OCI-LY7 (cell line): ENCODE measurements at regions not wholly inside any gene's neighbourhood (a gene's known extent, or its start where the extent isn't known, plus 50 kb on each side); places are given as distances from the start of the nearest gene placed in this dataset.

Source experiments
- BruUV-seq: library from RNA; stranded (reverse); fragments of 400-500 nt; replicated peaks from 2 replicates; lab custom pipeline; 2021; lab: Mats Ljungman, UMichigan
- CTCF ChIA-PET: fragments of 300-600 bp; sonication (Branson Sonifier 250); formaldehyde crosslinking; loops from one replicate; lab custom pipeline; 2022; ENCODE audit warnings: antibody characterized with exemption; ENCODE audit not compliant: unreplicated experiment; lab: Charles Lee
- POLR2A ChIA-PET: fragments of 300-600 bp; sonication (Branson Sonifier 250); formaldehyde crosslinking; loops from one replicate; lab custom pipeline; 2022; ENCODE audit warnings: antibody characterized with exemption; lab: Charles Lee
- DNase-seq: peaks from one replicate; pipeline ENCODE4 v3.0.0-alpha.2; 2015; ENCODE audit warnings: low spot score
- H2AFZ ChIP-seq: fragments of 200-600 bp; sonication (generic), shearing (Covaris generic); 2 replicates; pipeline ENCODE4 v1.6.1; 2014; ENCODE audit warnings: mild to moderate bottlenecking, antibody characterized with exemption, low read length, moderate library complexity
- H3K27ac ChIP-seq: fragments of 200-600 bp; sonication (generic); 2 replicates; pipeline ENCODE4 v1.5.1; 2014; ENCODE audit warnings: mixed run types, low read depth, mild to moderate bottlenecking, moderate library complexity, low read length, inconsistent platforms; ENCODE audit not compliant: poor library complexity, severe bottlenecking
- H3K36me3 ChIP-seq: fragments of 200-600 bp; sonication (generic); 2 replicates; pipeline ENCODE4 v1.6.1; 2014; ENCODE audit warnings: mild to moderate bottlenecking, antibody characterized with exemption, low read length, moderate library complexity, mixed read lengths; ENCODE audit not compliant: insufficient read depth
- H3K4me1 ChIP-seq: fragments of 200-600 bp; sonication (generic); 2 replicates; pipeline ENCODE4 v1.5.1; 2014; ENCODE audit warnings: mild to moderate bottlenecking, low read length; ENCODE audit not compliant: insufficient read depth, poor library complexity, severe bottlenecking
- H3K4me2 ChIP-seq: fragments of 200-600 bp; sonication (generic); 2 replicates; pipeline ENCODE4 v1.6.1; 2014; ENCODE audit warnings: mild to moderate bottlenecking, low read length
- H3K4me3 ChIP-seq: fragments of 200-600 bp; sonication (generic); 2 replicates; pipeline ENCODE4 v1.5.1; 2014; ENCODE audit warnings: mild to moderate bottlenecking, low read depth, low read length; ENCODE audit not compliant: poor library complexity, severe bottlenecking
- H3K79me2 ChIP-seq: fragments of 200-600 bp; sonication (generic); 2 replicates; pipeline ENCODE4 v1.6.1; 2016; ENCODE audit warnings: low read depth, mild to moderate bottlenecking, low read length, moderate library complexity, mixed read lengths; ENCODE audit not compliant: insufficient read depth
- H3K9me2 ChIP-seq: fragments of 200-600 bp; sonication (generic); 2 replicates; pipeline ENCODE4 v1.6.1; 2016; ENCODE audit warnings: mild to moderate bottlenecking, low read length, mixed read lengths; ENCODE audit not compliant: insufficient read depth
- H3K9me3 ChIP-seq: fragments of 200-600 bp; sonication (generic); 2 replicates; pipeline ENCODE4 v1.6.1; 2014; ENCODE audit warnings: mild to moderate bottlenecking, mixed run types, low read length, mixed read lengths
- H4K20me1 ChIP-seq: fragments of 200-600 bp; sonication (generic); 2 replicates; pipeline ENCODE4 v1.6.1; 2014; ENCODE audit warnings: mild to moderate bottlenecking, antibody characterized with exemption, low read length, moderate library complexity, mixed read lengths; ENCODE audit not compliant: insufficient read depth
- EZH2phosphoT487 ChIP-seq: fragments of 200-600 bp; sonication (generic); IDR thresholded peaks from 2 replicates; pipeline ENCODE4 v1.6.1; 2018; ENCODE audit warnings: low read depth, borderline replicate concordance, mild to moderate bottlenecking, mixed run types, antibody characterized with exemption, low read length, moderate library complexity, mixed read lengths
- intact Hi-C: fragments of 100-400 bp; cut with micrococcal nuclease; formaldehyde crosslinking; loops from one replicate; pipeline ENCODE4 v1.10.0; 2022; ENCODE audit not compliant: unreplicated experiment
- TF ChIP-seq, protein P1 (sequence below): fragments of 200-600 bp; sonication (generic); conservative IDR thresholded peaks from 2 replicates; pipeline ENCODE4 v1.5.1; 2014; ENCODE audit warnings: mild to moderate bottlenecking, antibody characterized with exemption, low read length, moderate library complexity, mixed read lengths

DNA sequence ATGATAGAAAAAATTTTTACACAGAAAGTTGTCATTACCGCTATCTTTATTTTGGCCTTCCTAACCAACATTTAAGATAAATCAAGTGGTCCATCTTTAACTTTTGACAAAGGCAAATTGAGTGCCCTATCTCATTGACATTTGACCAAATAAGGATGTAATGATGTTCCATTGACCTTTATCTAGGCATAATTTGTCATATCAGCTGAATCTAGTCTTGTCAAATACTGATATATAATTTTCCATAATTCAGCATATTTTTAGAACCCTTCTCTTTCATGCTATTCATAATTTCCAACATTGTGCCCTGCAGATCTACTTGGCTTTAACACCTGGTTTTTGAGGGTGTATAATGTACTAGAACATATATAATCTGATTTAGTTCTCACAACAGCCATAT is 63.8 kb downstream of the XCL1 start:
- Histone ChIP-seq H3K9me2 (no peaks in the 10 kb centered on the region), H3K79me2 (no peaks in the 10 kb centered on the region), H3K4me3 (no peak overlapping the region), H3K4me2 (no peak overlapping the region), H3K4me1 (no peaks in the 10 kb centered on the region), H3K36me3 (no peaks in the 10 kb centered on the region), H3K27ac (no peak overlapping the region), H2AFZ (no peak overlapping the region), H3K9me3 (no peaks in the 10 kb centered on the region), H4K20me1 (no peaks in the 10 kb centered on the region)
- BruUV-seq, result no TSS peak
- ChIA-PET CTCF (no interaction called here), POLR2A (no interaction called here)
- no peak for DNase-seq
- no peak for TF ChIP-seq EZH2phosphoT487
- TF ChIP-seq, protein P1, sequence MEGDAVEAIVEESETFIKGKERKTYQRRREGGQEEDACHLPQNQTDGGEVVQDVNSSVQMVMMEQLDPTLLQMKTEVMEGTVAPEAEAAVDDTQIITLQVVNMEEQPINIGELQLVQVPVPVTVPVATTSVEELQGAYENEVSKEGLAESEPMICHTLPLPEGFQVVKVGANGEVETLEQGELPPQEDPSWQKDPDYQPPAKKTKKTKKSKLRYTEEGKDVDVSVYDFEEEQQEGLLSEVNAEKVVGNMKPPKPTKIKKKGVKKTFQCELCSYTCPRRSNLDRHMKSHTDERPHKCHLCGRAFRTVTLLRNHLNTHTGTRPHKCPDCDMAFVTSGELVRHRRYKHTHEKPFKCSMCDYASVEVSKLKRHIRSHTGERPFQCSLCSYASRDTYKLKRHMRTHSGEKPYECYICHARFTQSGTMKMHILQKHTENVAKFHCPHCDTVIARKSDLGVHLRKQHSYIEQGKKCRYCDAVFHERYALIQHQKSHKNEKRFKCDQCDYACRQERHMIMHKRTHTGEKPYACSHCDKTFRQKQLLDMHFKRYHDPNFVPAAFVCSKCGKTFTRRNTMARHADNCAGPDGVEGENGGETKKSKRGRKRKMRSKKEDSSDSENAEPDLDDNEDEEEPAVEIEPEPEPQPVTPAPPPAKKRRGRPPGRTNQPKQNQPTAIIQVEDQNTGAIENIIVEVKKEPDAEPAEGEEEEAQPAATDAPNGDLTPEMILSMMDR, result no peak
- intact Hi-C loops, result no loop called here

DNA sequence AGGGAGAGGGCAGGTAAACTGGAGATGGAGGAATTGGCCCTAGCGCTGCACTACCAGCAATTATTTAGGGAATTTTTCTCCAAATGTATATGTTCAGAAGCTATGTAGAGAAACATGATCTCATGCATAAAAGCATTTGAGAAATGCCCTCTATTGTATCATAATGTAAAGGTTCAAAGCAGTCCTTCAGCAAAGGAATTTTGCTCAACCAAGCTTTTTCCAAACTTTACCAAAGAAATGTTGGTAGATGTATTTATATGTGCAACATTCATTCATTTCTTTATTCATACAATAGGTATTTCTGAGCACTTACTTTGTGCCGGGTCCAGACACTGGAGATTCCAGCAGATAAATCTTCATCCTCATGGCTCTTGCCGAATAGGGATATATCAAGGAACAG is 64.4 kb downstream of the XCL1 start:
- no peaks in the 10 kb centered on the region for H3K4me1 ChIP-seq
- no peaks in the 10 kb centered on the region for H3K9me2 ChIP-seq
- TF ChIP-seq EZH2phosphoT487, result no peak
- TF ChIP-seq, protein P1, result no peak
- no peaks in the 10 kb centered on the region for H3K79me2 ChIP-seq
- no peak for DNase-seq
- no peak overlapping the region for H3K4me3 ChIP-seq
- no peaks in the 10 kb centered on the region for H3K9me3 ChIP-seq
- intact Hi-C loops, result no loop called here
- H3K36me3 ChIP-seq, result no peaks in the 10 kb centered on the region
- H3K4me2 ChIP-seq, result no peak overlapping the region
- H3K27ac ChIP-seq, result no peak overlapping the region
- BruUV-seq, result no TSS peak
- no peak overlapping the region for H2AFZ ChIP-seq
- POLR2A ChIA-PET, result no interaction called here
- H4K20me1 ChIP-seq, result no peaks in the 10 kb centered on the region
- CTCF ChIA-PET, result no interaction called here

DNA sequence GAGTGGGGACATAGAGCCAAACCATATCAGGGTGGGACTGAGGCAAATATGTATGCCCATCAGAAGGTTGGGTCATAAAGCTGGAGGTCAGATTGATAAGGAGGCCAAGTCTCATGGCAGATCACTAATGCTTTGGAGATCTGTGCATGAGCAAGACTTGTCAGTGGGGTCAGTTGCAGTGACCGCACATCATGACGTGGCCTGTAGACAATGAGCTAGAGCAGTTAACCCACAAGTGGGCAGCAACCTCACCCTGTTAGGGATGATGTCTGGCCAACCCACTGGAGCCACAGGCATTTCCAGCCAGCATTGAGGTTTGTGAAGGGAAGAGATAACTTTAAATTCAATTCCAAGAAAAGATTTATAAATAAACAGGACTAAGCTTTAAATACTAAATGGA is 66.7 kb downstream of the XCL1 start:
- H3K4me1 ChIP-seq, result no peaks in the 10 kb centered on the region
- no peaks in the 10 kb centered on the region for H3K9me2 ChIP-seq
- no peak overlapping the region for H3K4me3 ChIP-seq
- no peak for DNase-seq
- H3K36me3 ChIP-seq, result no peaks in the 10 kb centered on the region
- TF ChIP-seq EZH2phosphoT487, result no peak
- TF ChIP-seq, protein P1, result no peak
- BruUV-seq, result no TSS peak
- intact Hi-C loops, result no loop called here
- H3K79me2 ChIP-seq, result no peaks in the 10 kb centered on the region
- H3K4me2 ChIP-seq, result no peak overlapping the region
- no peaks in the 10 kb centered on the region for H3K9me3 ChIP-seq
- no peaks in the 10 kb centered on the region for H4K20me1 ChIP-seq
- CTCF ChIA-PET, result no interaction called here
- no peak overlapping the region for H3K27ac ChIP-seq
- H2AFZ ChIP-seq, result no peak overlapping the region
- POLR2A ChIA-PET, result interaction anchor here (0.5 to 0.7 kb wide), 2 partner anchors 20 to 1459 kb away, joined by 3 read pairs; no protein-coding TSS in a partner anchor
